ENCODE measurements at regions not wholly inside any gene's neighbourhood (a gene's known extent, or its start where the extent isn't known, plus 50 kb on each side); places are given as distances from the start of the nearest gene placed in this dataset.

DNA sequence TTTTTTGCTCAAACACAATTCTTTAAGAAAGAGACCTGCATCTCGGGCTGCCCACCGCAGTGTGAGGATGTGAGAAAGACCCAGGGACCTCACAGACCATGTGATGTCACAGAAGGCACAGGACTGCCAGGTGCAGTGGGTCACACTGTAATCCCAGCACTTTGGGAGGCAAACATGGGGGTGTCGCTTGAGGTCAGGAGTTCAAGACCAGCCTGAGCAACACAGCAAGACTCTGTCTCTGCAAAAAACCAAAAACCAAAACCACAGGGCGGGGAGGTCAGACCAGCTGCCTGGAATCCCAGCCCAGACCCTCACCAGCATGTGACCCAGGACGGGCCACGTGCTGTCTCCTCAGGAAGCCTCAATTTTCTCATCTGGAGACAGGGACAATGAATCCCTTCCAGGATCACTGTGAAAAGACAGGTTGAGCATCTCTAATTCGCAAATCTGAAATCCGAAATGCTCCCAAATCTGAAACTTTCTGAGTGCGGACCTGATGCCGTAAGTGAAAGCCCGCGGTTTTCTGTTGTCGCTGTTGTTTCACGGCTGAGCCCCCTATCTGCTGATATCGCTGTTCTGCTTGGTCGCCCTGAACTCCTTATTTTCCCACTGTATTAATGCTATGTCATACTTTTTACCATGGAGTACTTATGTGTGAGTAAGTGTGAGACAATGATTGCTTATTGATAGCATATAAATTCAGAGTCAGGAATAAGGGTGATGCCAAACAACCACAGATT, 159.5 kb upstream of the PTPN1 start:
- Histone ChIP-seq H3K9me3 (ENCODE audit: insufficient read depth, low read depth, low read length) (peaks cover 2% of the 10 kb centered on the region), H4K91ac (ENCODE audit: low read depth, low read length) (no peak overlapping the region), H3K4me3 (ENCODE audit: low read depth, low read length) (no peak overlapping the region), H3K9ac (ENCODE audit: low read length) (no peak overlapping the region), H2AK5ac (ENCODE audit: low read length) (no peak overlapping the region), H3K27ac (ENCODE audit: low read depth, low read length) (no peak overlapping the region), H3K27me3 (ENCODE audit: insufficient read depth, low read length) (no peaks in the 10 kb centered on the region), H2BK5ac (ENCODE audit: low read depth, low read length, poor library complexity) (no peak overlapping the region), H3K79me2 (ENCODE audit: control insufficient read depth, insufficient read depth, low read length, poor library complexity) (no peaks in the 10 kb centered on the region), H3K4ac (ENCODE audit: low read depth, low read length) (no peak overlapping the region), H3K4me1 (ENCODE audit: control insufficient read depth in 1 of 2, insufficient read depth in 2 of 2, low read length in 2 of 2) (no peaks in the 10 kb centered on the region), H2AFZ (ENCODE audit: insufficient read depth, low read length, poor library complexity) (no peak overlapping the region), H3K36me3 (ENCODE audit: control insufficient read depth in 1 of 2, insufficient read depth in 2 of 2, low read length in 2 of 2) (no peaks in the 10 kb centered on the region), H4K12ac (ENCODE audit: low read depth, low read length) (no peak overlapping the region), H3K4me2 (ENCODE audit: low read length) (no peak overlapping the region), H3K18ac (ENCODE audit: low read length) (no peak overlapping the region), H4K8ac (ENCODE audit: low read depth, low read length) (no peak overlapping the region), H3K79me1 (ENCODE audit: low read length) (no peaks in the 10 kb centered on the region), H2BK12ac (ENCODE audit: low read length) (no peak overlapping the region), H3K23ac (ENCODE audit: low read length) (no peak overlapping the region), H3K14ac (ENCODE audit: low read length) (no peak overlapping the region), H2BK120ac (ENCODE audit: insufficient read depth, low read length, poor library complexity) (no peak overlapping the region)
- WGBS (ENCODE audit: extremely low coverage, insufficient coverage, insufficient read length) = no CpG with 5 or more reads among the region's 16 CpGs
- no peak for DNase-seq

DNA sequence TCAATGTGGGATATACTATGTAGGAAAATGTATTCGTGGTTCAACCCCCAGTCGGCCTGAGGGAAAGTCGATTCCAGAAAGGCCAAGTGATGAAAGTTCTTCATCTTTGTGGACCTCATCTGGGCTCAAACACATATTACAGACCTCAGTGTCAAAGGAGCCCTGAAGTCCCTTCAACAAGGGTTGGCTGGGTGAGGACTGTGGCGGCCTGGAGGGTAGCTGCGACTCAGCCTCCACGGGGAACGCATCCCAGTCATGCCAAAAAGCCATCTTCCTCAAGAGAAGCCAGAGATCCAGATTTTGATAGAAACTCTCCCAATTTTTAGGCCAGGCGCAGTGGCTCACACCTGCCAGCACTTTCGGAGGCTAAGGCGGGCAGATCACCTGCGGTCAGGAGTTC, 158.6 kb upstream of the PTPN1 start:
- Histone ChIP-seq H2BK5ac (ENCODE audit: low read depth, low read length, poor library complexity) (no peak overlapping the region), H3K9ac (ENCODE audit: low read length) (no peak overlapping the region), H3K79me1 (ENCODE audit: low read length) (no peaks in the 10 kb centered on the region), H2BK12ac (ENCODE audit: low read length) (no peak overlapping the region), H4K8ac (ENCODE audit: low read depth, low read length) (no peak overlapping the region), H3K36me3 (ENCODE audit: control insufficient read depth in 1 of 2, insufficient read depth in 2 of 2, low read length in 2 of 2) (no peaks in the 10 kb centered on the region), H2AFZ (ENCODE audit: insufficient read depth, low read length, poor library complexity) (no peak overlapping the region), H3K4me1 (ENCODE audit: control insufficient read depth in 1 of 2, insufficient read depth in 2 of 2, low read length in 2 of 2) (no peaks in the 10 kb centered on the region), H3K14ac (ENCODE audit: low read length) (no peak overlapping the region), H3K79me2 (ENCODE audit: control insufficient read depth, insufficient read depth, low read length, poor library complexity) (no peaks in the 10 kb centered on the region), H4K91ac (ENCODE audit: low read depth, low read length) (no peak overlapping the region), H3K27ac (ENCODE audit: low read depth, low read length) (no peak overlapping the region), H3K4me2 (ENCODE audit: low read length) (no peak overlapping the region), H3K23ac (ENCODE audit: low read length) (no peak overlapping the region), H3K18ac (ENCODE audit: low read length) (no peak overlapping the region), H2BK120ac (ENCODE audit: insufficient read depth, low read length, poor library complexity) (no peak overlapping the region), H3K9me3 (ENCODE audit: insufficient read depth, low read depth, low read length) (peaks cover 2% of the 10 kb centered on the region), H3K4ac (ENCODE audit: low read depth, low read length) (no peak overlapping the region), H4K12ac (ENCODE audit: low read depth, low read length) (no peak overlapping the region), H2AK5ac (ENCODE audit: low read length) (no peak overlapping the region), H3K27me3 (ENCODE audit: insufficient read depth, low read length) (no peaks in the 10 kb centered on the region), H3K4me3 (ENCODE audit: low read depth, low read length) (no peak overlapping the region)
- no peak for DNase-seq
- no CpG with 5 or more reads among the region's 11 CpGs for WGBS (ENCODE audit: extremely low coverage, insufficient coverage, insufficient read length)

DNA sequence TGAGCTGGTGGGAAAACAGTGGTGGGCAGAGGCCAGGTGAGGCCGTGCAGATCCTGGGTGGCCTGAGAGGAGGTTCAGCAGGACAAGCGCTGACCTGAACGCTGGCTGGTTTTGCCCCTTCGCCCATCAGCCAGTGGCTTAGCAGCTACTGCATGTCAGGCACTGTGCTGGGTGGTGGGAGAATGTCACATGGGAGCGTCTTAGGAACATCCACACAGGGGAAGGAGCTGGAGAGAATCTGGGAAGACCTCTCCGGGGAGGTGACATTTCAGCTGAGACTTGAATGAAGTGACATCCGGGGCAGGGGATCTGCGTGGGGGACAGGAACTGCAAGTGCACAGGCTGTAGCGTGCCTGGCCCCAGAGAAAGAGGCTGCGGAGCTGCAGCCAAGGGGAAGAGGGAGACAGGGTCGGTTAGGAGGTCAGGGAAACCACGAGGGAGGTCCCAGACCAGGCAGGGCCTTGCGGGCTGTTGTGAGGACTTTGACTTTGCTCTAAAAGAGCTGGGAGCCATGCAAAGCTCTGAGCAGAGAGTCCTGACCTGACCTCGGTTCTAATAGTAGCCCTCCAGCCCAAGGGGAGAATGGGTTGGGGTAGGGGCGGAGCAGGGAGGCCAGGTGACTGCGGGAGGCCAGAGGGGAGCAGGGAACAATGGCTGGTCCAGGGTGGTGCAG, 156.8 kb upstream of the PTPN1 start:
- Histone ChIP-seq H4K91ac (ENCODE audit: low read depth, low read length) (no peak overlapping the region), H4K12ac (ENCODE audit: low read depth, low read length) (no peak overlapping the region), H3K14ac (ENCODE audit: low read length) (no peak overlapping the region), H3K79me1 (ENCODE audit: low read length) (no peaks in the 10 kb centered on the region), H3K4me3 (ENCODE audit: low read depth, low read length) (no peak overlapping the region), H3K9me3 (ENCODE audit: insufficient read depth, low read depth, low read length) (no peaks in the 10 kb centered on the region), H2AFZ (ENCODE audit: insufficient read depth, low read length, poor library complexity) (no peak overlapping the region), H4K8ac (ENCODE audit: low read depth, low read length) (no peak overlapping the region), H3K27ac (ENCODE audit: low read depth, low read length) (no peak overlapping the region), H3K36me3 (ENCODE audit: control insufficient read depth in 1 of 2, insufficient read depth in 2 of 2, low read length in 2 of 2) (no peaks in the 10 kb centered on the region), H2AK5ac (ENCODE audit: low read length) (no peak overlapping the region), H3K9ac (ENCODE audit: low read length) (no peak overlapping the region), H2BK120ac (ENCODE audit: insufficient read depth, low read length, poor library complexity) (no peak overlapping the region), H3K27me3 (ENCODE audit: insufficient read depth, low read length) (no peaks in the 10 kb centered on the region), H3K4ac (ENCODE audit: low read depth, low read length) (no peak overlapping the region), H2BK5ac (ENCODE audit: low read depth, low read length, poor library complexity) (no peak overlapping the region), H3K79me2 (ENCODE audit: control insufficient read depth, insufficient read depth, low read length, poor library complexity) (no peaks in the 10 kb centered on the region), H3K18ac (ENCODE audit: low read length) (no peak overlapping the region), H3K23ac (ENCODE audit: low read length) (no peak overlapping the region), H2BK12ac (ENCODE audit: low read length) (no peak overlapping the region), H3K4me2 (ENCODE audit: low read length) (no peak overlapping the region), H3K4me1 (ENCODE audit: control insufficient read depth in 1 of 2, insufficient read depth in 2 of 2, low read length in 2 of 2) (no peaks in the 10 kb centered on the region)
- DNase-seq = no peak
- WGBS (ENCODE audit: extremely low coverage, insufficient coverage, insufficient read length) = no CpG with 5 or more reads among the region's 16 CpGs

DNA sequence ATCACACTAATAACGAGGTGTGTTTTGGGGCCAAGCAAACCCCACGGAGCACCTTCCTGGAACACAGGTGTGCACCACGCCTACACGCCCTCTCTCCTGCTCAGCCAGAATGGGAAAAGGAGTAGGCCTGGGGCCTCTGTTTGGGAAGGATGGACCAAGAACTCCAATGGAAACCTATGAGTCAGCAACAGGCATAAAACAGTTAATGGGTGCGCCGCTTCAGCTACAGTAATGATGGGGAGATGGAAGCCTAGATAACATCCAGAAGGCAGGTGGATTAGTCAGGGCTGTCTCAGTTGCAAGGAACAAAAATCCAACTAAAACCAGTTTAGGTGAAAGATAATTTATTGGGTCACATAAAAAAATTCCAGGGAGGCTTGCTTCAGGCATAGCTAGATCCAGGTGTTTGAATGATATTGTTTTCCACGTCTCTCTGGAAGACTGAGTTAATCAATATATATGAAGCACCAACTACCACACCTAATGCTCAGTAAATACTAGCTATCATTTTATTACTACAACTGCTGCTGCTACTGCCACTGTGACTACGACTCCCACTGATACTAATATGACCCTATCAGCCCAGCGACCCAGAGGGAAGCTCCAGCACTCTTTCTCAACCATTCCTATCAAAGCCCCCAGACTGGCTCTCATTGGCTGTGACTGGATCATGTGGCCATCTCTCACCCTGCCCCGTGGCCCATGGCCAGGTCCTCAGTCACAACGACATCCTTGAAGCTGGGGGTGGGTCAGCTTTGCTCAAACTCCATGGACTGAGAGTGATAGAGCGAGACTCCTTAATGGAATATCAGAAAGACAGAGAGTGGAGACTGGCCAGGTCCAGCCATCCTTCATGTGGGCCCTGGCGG, 155.2 kb upstream of the PTPN1 start:
- H3K27me3 ChIP-seq (ENCODE audit: insufficient read depth, low read length) = no peaks in the 10 kb centered on the region
- no peak overlapping the region for H2AFZ ChIP-seq (ENCODE audit: insufficient read depth, low read length, poor library complexity)
- no peak overlapping the region for H3K9ac ChIP-seq (ENCODE audit: low read length)
- no peaks in the 10 kb centered on the region for H3K79me2 ChIP-seq (ENCODE audit: control insufficient read depth, insufficient read depth, low read length, poor library complexity)
- DNase-seq = peak; percentile 53 to 75
- no peaks in the 10 kb centered on the region for H3K36me3 ChIP-seq (ENCODE audit: control insufficient read depth in 1 of 2, insufficient read depth in 2 of 2, low read length in 2 of 2)
- H3K4me2 ChIP-seq (ENCODE audit: low read length) = no peak overlapping the region
- no peak overlapping the region for H3K18ac ChIP-seq (ENCODE audit: low read length)
- no peak overlapping the region for H2BK12ac ChIP-seq (ENCODE audit: low read length)
- no CpG with 5 or more reads among the region's 13 CpGs for WGBS (ENCODE audit: extremely low coverage, insufficient coverage, insufficient read length)
- no peak overlapping the region for H3K27ac ChIP-seq (ENCODE audit: low read depth, low read length)
- H3K4me1 ChIP-seq (ENCODE audit: control insufficient read depth in 1 of 2, insufficient read depth in 2 of 2, low read length in 2 of 2) = peaks cover 4 to 5% of the 10 kb centered on the region in 2 experiments
- H4K8ac ChIP-seq (ENCODE audit: low read depth, low read length) = no peak overlapping the region
- no peak overlapping the region for H2BK5ac ChIP-seq (ENCODE audit: low read depth, low read length, poor library complexity)
- H2AK5ac ChIP-seq (ENCODE audit: low read length) = no peak overlapping the region
- no peak overlapping the region for H2BK120ac ChIP-seq (ENCODE audit: insufficient read depth, low read length, poor library complexity)
- H4K91ac ChIP-seq (ENCODE audit: low read depth, low read length) = no peak overlapping the region
- H4K12ac ChIP-seq (ENCODE audit: low read depth, low read length) = no peak overlapping the region
- H3K14ac ChIP-seq (ENCODE audit: low read length) = no peak overlapping the region
- H3K4me3 ChIP-seq (ENCODE audit: low read depth, low read length) = no peak overlapping the region
- H3K79me1 ChIP-seq (ENCODE audit: low read length) = peaks cover 5% of the 10 kb centered on the region
- no peak overlapping the region for H3K23ac ChIP-seq (ENCODE audit: low read length)
- no peak overlapping the region for H3K4ac ChIP-seq (ENCODE audit: low read depth, low read length)
- H3K9me3 ChIP-seq (ENCODE audit: insufficient read depth, low read depth, low read length) = no peaks in the 10 kb centered on the region
